COLO668 (cell line): ENCODE measurements at regions not wholly inside any gene's neighbourhood (a gene's known extent, or its start where the extent isn't known, plus 50 kb on each side); places are given as distances from the start of the nearest gene placed in this dataset.
"Not testable (repeated sequence)": the region's sequence is repeated elsewhere in the genome, so short reads cannot be mapped to it uniquely, and the experiment has no call there.

Source experiments
- DNase-seq: peaks from one replicate; lab custom pipeline; 2025; ENCODE audit not compliant: unreplicated experiment; lab: John Stamatoyannopoulos, UW

DNA sequence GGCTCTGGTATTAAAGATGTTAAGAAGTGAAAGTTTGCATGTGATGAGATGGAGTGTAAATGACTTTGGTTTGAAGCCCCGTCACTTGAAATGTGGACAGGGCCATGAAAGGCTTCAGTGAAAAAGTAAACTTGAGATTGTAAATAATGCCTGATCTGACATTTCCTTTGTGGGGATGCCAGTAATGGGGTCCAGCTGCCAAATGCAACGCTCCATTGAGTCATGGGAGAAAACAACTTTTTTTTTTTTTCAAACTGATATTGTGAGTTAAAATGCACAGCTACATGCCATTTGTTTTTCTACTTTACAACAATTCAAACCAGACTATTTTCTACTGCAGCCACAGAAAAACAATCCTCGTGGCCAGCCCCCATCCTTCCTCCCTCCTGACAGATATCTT, 327.0 kb upstream of the TNC start:
- no peak for DNase-seq

DNA sequence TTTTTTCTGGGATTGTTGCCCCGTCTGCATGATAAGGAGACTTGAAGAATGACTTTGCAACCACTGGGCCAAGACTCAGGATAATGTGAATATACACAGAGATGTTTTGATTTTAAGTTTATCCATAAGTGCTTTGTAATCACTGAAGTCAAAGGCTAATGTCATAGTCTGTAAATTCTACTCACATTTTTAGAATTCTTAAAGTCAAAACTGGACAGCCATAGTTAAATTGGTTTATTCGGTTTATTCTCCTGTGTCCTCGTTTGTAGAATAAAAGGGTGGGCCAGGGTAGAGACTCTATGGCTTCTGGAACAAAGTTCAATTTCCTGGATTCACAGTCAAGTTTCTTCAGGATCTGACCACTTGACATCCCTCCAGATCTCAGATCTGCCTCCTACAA, 327.7 kb upstream of the TNC start:
- no peak for DNase-seq

DNA sequence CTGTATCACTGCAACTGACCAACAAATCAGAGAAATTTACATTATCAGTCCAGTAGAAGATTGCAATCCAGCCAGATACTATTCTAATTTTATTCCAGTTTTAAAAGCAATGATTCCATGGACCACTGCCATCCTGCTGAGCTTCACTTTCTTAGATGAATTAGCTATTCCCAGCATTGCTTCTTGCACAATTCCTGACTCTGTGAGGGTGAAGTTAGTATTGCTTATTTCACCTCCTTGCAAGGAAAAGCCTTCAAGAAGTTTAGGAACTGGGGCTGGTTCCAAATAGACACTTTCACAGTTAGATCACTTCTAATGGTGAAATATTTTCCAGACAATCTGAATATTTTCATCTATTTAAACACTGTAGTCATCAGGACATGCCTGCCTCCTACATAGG, 338.6 kb upstream of the TNC start:
- no peak for DNase-seq

GRCh38 chr9:115461280-115461679, 343.3 kb upstream of the TNC start:
- DNase-seq = no peak

GRCh38 chr9:115462623-115463022, 344.7 kb upstream of the TNC start:
- DNase-seq = no peak

- DNase-seq = no peak
These were observed 348.8 kb upstream of the TNC start for GRCh38 chr9:115466756-115467155.

DNA sequence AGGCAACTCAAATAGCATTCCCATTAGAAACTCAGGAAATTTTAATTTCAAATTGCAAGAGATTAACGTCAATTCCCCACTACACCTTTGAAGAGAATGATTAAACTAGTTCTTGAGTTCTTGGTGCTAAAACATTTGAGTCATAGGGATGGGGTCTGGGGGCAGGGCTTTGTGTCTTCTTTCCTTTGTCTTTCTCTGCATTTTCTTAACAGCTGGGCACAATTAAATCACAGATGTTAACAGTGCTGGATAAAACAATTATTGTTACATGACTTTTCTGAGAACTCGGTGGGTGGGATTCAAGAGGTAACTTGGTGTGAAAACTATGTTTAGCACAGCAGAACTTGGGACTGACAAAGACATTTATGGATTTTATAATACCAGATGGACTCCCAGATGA, 351.9 kb upstream of the TNC start:
- DNase-seq = no peak

DNA sequence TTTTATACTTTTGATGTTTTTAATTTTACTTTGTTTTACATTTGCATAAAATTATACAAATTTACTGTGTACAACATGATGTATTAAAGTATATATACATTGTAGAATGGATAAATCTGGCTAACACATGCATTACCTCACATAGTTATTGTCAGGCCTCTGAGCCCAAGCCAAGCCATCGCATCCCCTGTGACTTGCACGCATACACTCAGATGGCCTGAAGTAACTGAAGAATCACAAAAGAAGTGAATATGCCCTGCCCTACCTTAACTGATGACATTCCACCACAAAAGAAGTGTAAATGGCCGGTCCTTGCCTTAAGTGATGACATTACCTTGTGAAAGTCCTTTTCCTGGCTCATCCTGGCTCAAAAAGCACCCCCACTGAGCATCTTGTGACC, 355.1 kb upstream of the TNC start:
- not testable (repeated sequence) for DNase-seq

- no peak for DNase-seq
These were observed 363.8 kb upstream of the TNC start for GRCh38 chr9:115481769-115482168.

DNA sequence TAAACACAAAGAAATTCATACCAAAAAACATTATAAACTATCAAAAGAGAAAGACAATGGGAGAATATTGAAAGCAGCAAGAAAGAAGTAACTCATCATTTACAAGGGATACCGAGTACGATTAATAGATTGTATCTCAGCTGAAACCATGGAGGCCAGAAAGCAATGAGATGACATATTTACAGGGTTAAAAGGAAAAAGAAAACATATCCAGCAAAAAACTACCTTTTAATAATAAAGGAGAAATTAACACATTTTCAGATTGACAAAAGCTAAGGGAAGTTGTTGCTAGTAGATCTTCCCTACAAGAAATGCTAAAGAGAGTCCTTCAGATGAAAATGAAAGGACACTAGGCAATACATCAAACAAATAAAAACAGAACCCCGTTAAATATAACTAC, 364.8 kb upstream of the TNC start:
- no peak for DNase-seq

GRCh38 chr9:115492869-115493268, 374.9 kb upstream of the TNC start:
- DNase-seq = no peak

DNA sequence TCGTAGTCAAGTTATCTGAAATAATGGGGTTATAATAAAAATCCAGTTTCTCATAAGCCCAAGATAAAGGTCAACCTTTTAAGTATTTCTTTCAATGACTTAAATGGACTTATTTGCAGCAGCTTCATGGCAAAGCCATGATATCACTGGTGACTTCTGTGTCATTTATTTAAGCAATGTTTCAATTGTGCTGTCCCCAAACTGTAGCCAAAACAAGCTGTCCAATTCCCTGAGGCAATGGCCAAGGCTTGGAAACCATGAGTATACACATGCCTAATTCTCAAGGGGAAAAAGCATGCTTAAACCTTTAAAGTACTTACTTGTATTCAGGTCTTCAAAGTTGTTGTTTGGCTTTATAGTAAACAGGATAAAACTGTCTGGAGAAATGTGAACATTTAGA, 376.4 kb upstream of the TNC start:
- DNase-seq = no peak

DNA sequence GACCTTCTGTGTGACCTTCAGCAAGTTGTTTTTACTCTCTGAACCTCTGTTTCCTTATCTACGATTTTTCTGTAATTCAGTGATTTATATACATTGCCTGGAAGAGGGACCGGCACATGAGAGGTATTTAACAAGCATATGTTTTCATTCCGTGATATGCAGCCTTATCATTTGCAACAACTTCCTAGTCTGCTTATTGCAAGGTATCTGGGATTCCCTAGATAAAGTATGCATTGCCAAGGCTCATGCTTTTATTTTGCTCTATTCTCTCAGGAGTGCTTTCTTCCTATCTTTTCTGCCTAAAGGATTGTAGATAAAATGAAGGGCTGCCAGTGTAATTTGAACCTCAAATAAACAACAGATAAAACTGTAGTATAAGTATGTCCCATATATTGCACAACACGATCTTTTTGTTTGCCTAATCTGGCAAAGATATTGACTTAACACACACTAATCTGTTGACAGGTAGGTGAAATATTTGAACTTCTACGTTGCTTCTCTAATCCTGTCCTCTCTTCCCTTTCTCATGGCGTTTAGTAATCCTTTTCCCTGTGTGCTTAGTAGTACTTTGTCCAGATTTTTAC, 377.2 kb upstream of the TNC start:
- DNase-seq = no peak

GRCh38 chr9:115495836-115496235, 377.9 kb upstream of the TNC start:
- no peak for DNase-seq

GRCh38 chr9:115498303-115498702, 380.3 kb upstream of the TNC start:
- DNase-seq = no peak

GRCh38 chr9:115507148-115507547, 389.2 kb upstream of the TNC start:
- DNase-seq = no peak

- no peak for DNase-seq
These were observed 395.2 kb upstream of the TNC start for GRCh38 chr9:115513148-115513547.

DNA sequence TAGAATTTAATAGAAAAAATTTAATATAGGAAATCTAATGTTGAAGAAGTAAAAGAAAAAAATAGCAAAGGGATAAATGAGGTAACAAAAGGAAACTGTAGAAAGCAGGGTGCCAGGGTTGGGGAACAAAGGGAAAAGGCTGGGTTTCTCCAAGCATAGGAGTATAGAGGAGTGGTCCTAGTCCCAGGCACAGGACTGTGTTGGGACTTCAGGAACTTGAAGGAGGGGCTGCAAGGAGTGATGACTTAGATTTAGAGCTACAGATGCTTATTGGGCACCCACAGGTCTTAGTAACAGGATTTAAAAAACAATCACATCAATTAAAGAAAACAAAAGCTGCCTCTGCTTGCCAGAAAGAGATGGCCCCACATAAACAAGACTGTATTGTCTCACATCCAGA, 396.5 kb upstream of the TNC start:
- no peak for DNase-seq

GRCh38 chr9:115517335-115518075, 399.5 kb upstream of the TNC start:
- DNase-seq = no peak

DNA sequence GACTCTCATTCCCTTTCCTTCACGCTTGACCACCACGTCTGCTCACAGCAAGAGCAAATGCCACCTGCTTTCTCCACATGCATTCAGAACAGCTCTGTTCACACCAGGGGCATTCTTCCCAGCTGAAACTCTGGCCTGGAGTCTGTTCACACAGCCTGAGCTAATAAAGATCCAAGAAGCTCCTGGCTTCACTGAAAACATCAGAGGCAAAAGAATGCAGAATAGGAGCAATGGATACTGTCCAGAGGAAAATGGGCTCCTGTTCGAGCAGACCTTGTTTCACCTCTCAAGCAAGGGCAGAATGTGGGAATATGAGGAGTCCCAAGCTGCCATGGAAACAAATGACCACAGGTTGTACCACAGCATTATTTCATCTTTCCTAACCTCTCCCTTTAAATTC, 402.7 kb upstream of the TNC start:
- no peak for DNase-seq

DNA sequence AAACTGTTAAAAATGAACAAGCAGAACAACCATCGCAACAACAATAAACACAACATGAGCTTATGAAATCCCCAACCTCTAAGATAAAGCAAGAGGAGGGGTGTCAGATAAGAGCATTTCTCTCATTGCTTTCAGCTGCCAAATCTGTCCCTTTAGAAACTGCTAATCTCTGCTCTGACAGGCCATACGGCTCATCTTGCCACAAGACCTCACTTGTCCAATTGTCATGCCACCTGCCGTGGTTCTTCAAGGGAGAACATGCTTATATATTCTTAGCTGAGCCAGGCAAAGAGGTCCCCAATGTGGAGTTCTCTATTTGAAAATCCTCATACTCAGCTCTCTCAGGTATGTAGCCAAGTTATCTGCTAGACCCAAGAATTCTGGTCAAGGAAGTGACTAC, 405.0 kb upstream of the TNC start:
- DNase-seq = no peak

DNA sequence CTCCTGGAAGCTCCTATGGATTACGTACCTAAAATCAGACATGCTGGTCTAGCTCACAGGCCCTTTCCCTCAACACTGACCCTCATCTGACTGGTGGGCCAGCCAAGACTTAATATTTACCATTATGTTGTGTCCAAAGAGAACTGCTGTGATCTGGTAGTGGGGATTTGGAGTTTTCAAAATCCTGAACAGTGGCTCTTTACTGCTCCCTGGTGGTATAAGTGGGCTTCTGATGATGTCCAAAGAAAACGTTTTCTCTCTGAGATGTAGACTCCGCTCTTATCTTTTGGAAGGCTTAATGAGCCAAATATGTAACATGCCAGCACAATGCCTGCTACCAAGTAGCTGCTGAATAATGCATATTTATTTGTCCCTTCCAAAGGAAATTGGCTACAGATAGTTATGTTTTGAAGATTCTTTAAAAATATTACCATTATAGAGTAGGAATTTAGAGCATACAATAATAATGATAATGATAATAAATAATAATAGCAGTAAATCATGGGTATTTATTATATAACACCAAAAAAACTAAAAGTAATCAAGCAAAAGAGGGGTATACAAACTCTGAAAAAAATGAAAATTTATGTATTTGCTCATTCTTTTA, 406.6 kb upstream of the TNC start:
- DNase-seq = peak; percentile 27
